K562 (cell line): ENCODE measurements at regions not wholly inside any gene's neighbourhood (a gene's known extent, or its start where the extent isn't known, plus 50 kb on each side); places are given as distances from the start of the nearest gene placed in this dataset.

Source experiments
- ATAC-seq: fragments of 200-7000 bp; cut with Tn5 transposase; 3 replicates; pipeline ENCODE4 v1.9.1; 2020; ENCODE audit warnings: moderate library complexity
- BruUV-seq: library from RNA; stranded (reverse); fragments of 400-500 nt; replicated peaks from 2 replicates; lab custom pipeline; 2021; lab: Mats Ljungman, UMichigan
- CTCF ChIA-PET: fragments of 300-600 bp; formaldehyde crosslinking; extraction: SDS; loops from one replicate; lab custom pipeline; 2021; ENCODE audit warnings: low intra/inter-chr PET ratio; lab: Yijun Ruan, JAX
- POLR2A ChIA-PET: fragments of 300-600, 350-650 bp; sonication (Branson Sonifier 250); formaldehyde crosslinking; extraction: SDS; loops from one replicate; lab custom pipeline; 2021; ENCODE audit warnings: antibody characterized with exemption, inconsistent platforms; lab: Yijun Ruan, JAX
- DNase-seq, 4 experiments: peaks; one replicate each; pipeline versions ENCODE4 v3.0.0 to v3.0.0-alpha.2; 2011 to 2018; ENCODE audit warnings: low spot score in 3 of 4, mixed read lengths in 3 of 4; ENCODE audit errors: extremely low read depth in 1 of 4
- FAIRE-seq: peaks from 2 replicates; lab custom pipeline; 2011; peaks lifted over from hg19 to GRCh38; lab: Jason Lieb, UNC
- H2AFZ ChIP-seq: 2 replicates; pipeline ENCODE4 v1.6.0; 2011; ENCODE audit warnings: low read depth, low read length, control low read depth, inconsistent platforms
- H3K27ac ChIP-seq: fragments of 200-600 bp; 3 replicates; pipeline ENCODE4 v1.8.0; 2011; ENCODE audit warnings: low read depth, mild to moderate bottlenecking, control low read depth, inconsistent platforms, low read length, moderate library complexity, mixed read lengths; ENCODE audit errors: extremely low read depth
- H3K27me3 ChIP-seq, 2 experiments: fragments of 300-600 bp in 1 of 2; 2 replicates in 1 of 2; 3 replicates in 1 of 2; pipeline versions ENCODE4 v1.6.0 to v1.8.0; 2011; ENCODE audit warnings: inconsistent platforms in 2 of 2, low read length in 2 of 2, mild to moderate bottlenecking in 1 of 2, mixed read lengths in 1 of 2, moderate library complexity in 1 of 2; ENCODE audit not compliant: control insufficient read depth in 2 of 2, insufficient read depth in 2 of 2
- H3K36me3 ChIP-seq: fragments of 300-600 bp; 3 replicates; pipeline ENCODE4 v1.8.0; 2011; ENCODE audit warnings: mild to moderate bottlenecking, low read length, inconsistent platforms; ENCODE audit not compliant: control insufficient read depth, insufficient read depth
- H3K4me1 ChIP-seq, 2 experiments: fragments of 200-600 bp in 1 of 2; replicated peaks in 1 of 2; 2 replicates in 1 of 2; 3 replicates in 1 of 2; pipeline versions ENCODE4 v1.5.1 to v1.8.0; 2011; ENCODE audit warnings: inconsistent platforms in 2 of 2, low read length in 2 of 2, mild to moderate bottlenecking in 1 of 2, mixed read lengths in 1 of 2, moderate library complexity in 1 of 2; ENCODE audit not compliant: control insufficient read depth in 2 of 2, insufficient read depth in 2 of 2
- H3K4me2 ChIP-seq: 2 replicates; pipeline ENCODE4 v1.6.1; 2011; ENCODE audit warnings: low read length, control low read depth, inconsistent platforms, mixed read lengths; ENCODE audit not compliant: insufficient read depth
- H3K4me3 ChIP-seq: fragments of 200-600 bp; sonication (generic), shearing (Covaris generic); 2 replicates; pipeline ENCODE4 v1.5.1; 2016; ENCODE audit warnings: control low read depth, inconsistent platforms
- H3K79me2 ChIP-seq: fragments of 200-600 bp; 3 replicates; pipeline ENCODE4 v1.8.0; 2011; ENCODE audit warnings: low read length, inconsistent platforms; ENCODE audit not compliant: control insufficient read depth, insufficient read depth
- H3K9ac ChIP-seq, 2 experiments: 2 replicates each; pipeline versions ENCODE4 v1.6.0 to v1.6.1; 2011; ENCODE audit warnings: low read depth in 2 of 2, low read length in 2 of 2, control low read depth in 1 of 2, inconsistent platforms in 1 of 2, mild to moderate bottlenecking in 1 of 2, mixed read lengths in 1 of 2; ENCODE audit not compliant: insufficient read depth in 1 of 2
- H3K9me1 ChIP-seq: one replicate; pipeline ENCODE4 v1.6.0; 2011; ENCODE audit warnings: inconsistent platforms, mild to moderate bottlenecking, low read length, moderate library complexity; ENCODE audit not compliant: control insufficient read depth, insufficient read depth
- H3K9me3 ChIP-seq: replicated peaks from 2 replicates; pipeline ENCODE4 v1.5.1; 2011; ENCODE audit warnings: low read depth, low read length, inconsistent platforms; ENCODE audit not compliant: control insufficient read depth, insufficient read depth
- H4K20me1 ChIP-seq: replicated peaks from 2 replicates; pipeline ENCODE4 v1.6.1; 2011; ENCODE audit warnings: low read length, inconsistent platforms, mixed read lengths; ENCODE audit not compliant: control insufficient read depth, insufficient read depth
- FOXJ2 ChIP-seq: fragments of 200-800 bp; sonication (Bioruptor generic); IDR thresholded peaks from 2 replicates; pipeline ENCODE4 v1.6.1; 2016; ENCODE audit warnings: missing genetic modification characterization, missing compliant biosample characterization
- POLR2H ChIP-seq: IDR thresholded peaks from 2 replicates; pipeline ENCODE4 v1.6.1; 2016; ENCODE audit warnings: missing genetic modification characterization, low read depth, mild to moderate bottlenecking, control low read depth, missing compliant biosample characterization, moderate library complexity
- SLC30A9 ChIP-seq: fragments of 250-450 bp; sonication (Bioruptor Pico); IDR thresholded peaks from 2 replicates; pipeline ENCODE4 v1.8.0; 2022; ENCODE audit warnings: mild to moderate bottlenecking, moderate library complexity
- ZNF165 ChIP-seq: fragments of 250-450 bp; sonication (Bioruptor Pico); IDR thresholded peaks from 2 replicates; pipeline ENCODE4 v1.4.0; 2020; ENCODE audit warnings: borderline replicate concordance
- ZNF561 ChIP-seq: fragments of 450-650 bp; formaldehyde crosslinking; conservative IDR thresholded peaks from 2 replicates; pipeline ENCODE4 v1.4.0; 2020; ENCODE audit warnings: mild to moderate bottlenecking, moderate library complexity
- ZNF785 ChIP-seq: fragments of 250-450 bp; sonication (Bioruptor Pico); IDR thresholded peaks from 2 replicates; pipeline ENCODE4 v1.4.0; 2020; ENCODE audit warnings: mild to moderate bottlenecking
- WGBS: fragments of 100-300 bp; shearing (Covaris generic); methylation state at CpG from one replicate; pipeline ENCODE4 v1.1.6; 2016; ENCODE audit warnings: low coverage, mixed read lengths; ENCODE audit not compliant: insufficient coverage; ENCODE audit errors: missing lambda C conversion rate; 5-methylcytosine and 5-hydroxymethylcytosine counted together
- in situ Hi-C: fragments of 300-500 bp; cut with MboI; formaldehyde crosslinking; loops from 4 replicates; pipeline ENCODE4 v1.15.0; 2018; ENCODE audit warnings: inconsistent platforms, mixed read lengths
- intact Hi-C: fragments of 100-400 bp; cut with micrococcal nuclease; formaldehyde crosslinking; loops from 2 replicates; pipeline ENCODE4 v1.14.2; 2022
- TF ChIP-seq, protein P1 (sequence below): fragments of 250-450 bp; sonication (Bioruptor Pico); IDR thresholded peaks from 2 replicates; pipeline ENCODE4 v1.4.0; 2020; ENCODE audit warnings: mild to moderate bottlenecking, moderate library complexity

DNA sequence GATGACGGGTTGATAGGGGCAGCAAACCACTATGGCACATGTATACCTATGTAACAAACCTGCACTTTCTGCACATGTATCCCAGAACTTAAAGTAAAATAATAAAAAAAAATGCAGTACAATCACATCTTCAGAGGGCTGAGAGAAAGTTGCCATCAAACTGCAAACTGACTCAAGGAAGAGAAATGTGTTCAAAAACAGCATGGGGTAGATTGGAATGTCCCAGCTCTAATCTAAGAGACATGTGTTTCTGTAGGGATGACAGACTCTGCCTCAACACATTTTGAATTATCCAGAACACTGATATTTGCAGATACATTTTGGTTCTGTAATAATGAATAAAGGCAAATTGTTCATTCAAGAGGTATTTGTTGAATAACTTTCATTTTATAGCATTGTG, 171.2 kb upstream of the RUNX1 start (continued):
- TF ChIP-seq, protein P1, sequence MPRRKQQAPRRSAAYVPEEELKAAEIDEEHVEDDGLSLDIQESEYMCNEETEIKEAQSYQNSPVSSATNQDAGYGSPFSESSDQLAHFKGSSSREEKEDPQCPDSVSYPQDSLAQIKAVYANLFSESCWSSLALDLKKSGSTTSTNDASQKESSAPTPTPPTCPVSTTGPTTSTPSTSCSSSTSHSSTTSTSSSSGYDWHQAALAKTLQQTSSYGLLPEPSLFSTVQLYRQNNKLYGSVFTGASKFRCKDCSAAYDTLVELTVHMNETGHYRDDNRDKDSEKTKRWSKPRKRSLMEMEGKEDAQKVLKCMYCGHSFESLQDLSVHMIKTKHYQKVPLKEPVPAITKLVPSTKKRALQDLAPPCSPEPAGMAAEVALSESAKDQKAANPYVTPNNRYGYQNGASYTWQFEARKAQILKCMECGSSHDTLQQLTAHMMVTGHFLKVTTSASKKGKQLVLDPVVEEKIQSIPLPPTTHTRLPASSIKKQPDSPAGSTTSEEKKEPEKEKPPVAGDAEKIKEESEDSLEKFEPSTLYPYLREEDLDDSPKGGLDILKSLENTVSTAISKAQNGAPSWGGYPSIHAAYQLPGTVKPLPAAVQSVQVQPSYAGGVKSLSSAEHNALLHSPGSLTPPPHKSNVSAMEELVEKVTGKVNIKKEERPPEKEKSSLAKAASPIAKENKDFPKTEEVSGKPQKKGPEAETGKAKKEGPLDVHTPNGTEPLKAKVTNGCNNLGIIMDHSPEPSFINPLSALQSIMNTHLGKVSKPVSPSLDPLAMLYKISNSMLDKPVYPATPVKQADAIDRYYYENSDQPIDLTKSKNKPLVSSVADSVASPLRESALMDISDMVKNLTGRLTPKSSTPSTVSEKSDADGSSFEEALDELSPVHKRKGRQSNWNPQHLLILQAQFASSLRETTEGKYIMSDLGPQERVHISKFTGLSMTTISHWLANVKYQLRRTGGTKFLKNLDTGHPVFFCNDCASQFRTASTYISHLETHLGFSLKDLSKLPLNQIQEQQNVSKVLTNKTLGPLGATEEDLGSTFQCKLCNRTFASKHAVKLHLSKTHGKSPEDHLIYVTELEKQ (CRISPR knock-in tag), result no peak
- no peak for TF ChIP-seq ZNF165 (CRISPR knock-in tag)
- TF ChIP-seq SLC30A9 (CRISPR knock-in tag), result no peak
- no peak for TF ChIP-seq POLR2H
- TF ChIP-seq ZNF785, result no peak

GRCh38 chr21:35219719-35220118, 170.6 kb upstream of the RUNX1 start:
- H3K9me1 ChIP-seq, result no peaks in the 10 kb centered on the region
- H3K79me2 ChIP-seq, result no peaks in the 10 kb centered on the region
- POLR2A ChIA-PET, result no interaction called here
- DNase-seq, result no peak
- peaks cover 0 to 6% of the 10 kb centered on the region in 2 experiments; a peak in 1 of 5 replicates for H3K4me1 ChIP-seq
- no peak for FAIRE-seq
- no TSS peak for BruUV-seq
- H2AFZ ChIP-seq, result no peak overlapping the region
- in situ Hi-C loops (no loop called here), intact Hi-C loops (no loop called here)
- TF ChIP-seq ZNF561 (CRISPR knock-in tag) (no peak), FOXJ2 (tag) (0 out of 2 replicates have a peak, but pooled peaks have one; percentile 18)
- TF ChIP-seq, all 486 proteins: peak for 1
- H3K36me3 ChIP-seq, result no peaks in the 10 kb centered on the region
- H3K27me3 ChIP-seq, result no peaks in the 10 kb centered on the region
- CTCF ChIA-PET, result no interaction called here
- no peak overlapping the region for H3K4me3 ChIP-seq
- H3K9me3 ChIP-seq, result no peaks in the 10 kb centered on the region
- ATAC-seq, result no peak
- 42% methylated on average over 2 of the region's 2 CpGs for WGBS
- no peak overlapping the region for H3K27ac ChIP-seq
- no peak overlapping the region for H3K4me2 ChIP-seq
- H4K20me1 ChIP-seq, result no peaks in the 10 kb centered on the region
- H3K9ac ChIP-seq, result no peak overlapping the region
